Activated CD8-positive, alpha-beta T cell treated with anti-CD3 and anti-CD28 coated beads for 36 hours (primary cell): ENCODE measurements at regions not wholly inside any gene's neighbourhood (a gene's known extent, or its start where the extent isn't known, plus 50 kb on each side); places are given as distances from the start of the nearest gene placed in this dataset.

Experiments
- ATAC-seq: fragments of 200-7000 bp; cut with Tn5 transposase; one replicate; pipeline ENCODE4 v1.10.0; 2021; ENCODE audit warnings: mild to moderate bottlenecking, moderate library complexity
- CTCF ChIA-PET: fragments of 350-600 bp; sonication (Branson Sonifier 250); formaldehyde crosslinking; loops from one replicate; lab custom pipeline; 2021; ENCODE audit warnings: antibody characterized with exemption; lab: Charles Lee
- POLR2A ChIA-PET: fragments of 350-600 bp; sonication (Branson Sonifier 250); formaldehyde crosslinking; loops from one replicate; lab custom pipeline; 2021; ENCODE audit warnings: antibody characterized with exemption; lab: Charles Lee
- DNase-seq: peaks from one replicate; pipeline ENCODE4 v3.0.0-alpha.2; 2020
- H3K27ac Mint-ChIP-seq: one replicate; pipeline ENCODE4 v1.8.0; 2021; ENCODE audit warnings: mild to moderate bottlenecking, mixed read lengths
- H3K27me3 Mint-ChIP-seq: one replicate; pipeline ENCODE4 v1.8.0; 2021; ENCODE audit warnings: mixed read lengths
- H3K36me3 Mint-ChIP-seq: one replicate; pipeline ENCODE4 v1.8.0; 2021; ENCODE audit warnings: low read depth, mixed read lengths
- H3K4me1 Mint-ChIP-seq: one replicate; pipeline ENCODE4 v1.8.0; 2021; ENCODE audit warnings: low read depth, mixed read lengths
- H3K4me3 Mint-ChIP-seq: one replicate; pipeline ENCODE4 v1.8.0; 2021; ENCODE audit warnings: mild to moderate bottlenecking, moderate library complexity, mixed read lengths
- H3K9me3 Mint-ChIP-seq: one replicate; pipeline ENCODE4 v1.8.0; 2021; ENCODE audit warnings: mixed read lengths
- CTCF ChIP-seq: fragments of 200-600 bp; IDR thresholded peaks from one replicate; pipeline ENCODE4 v1.8.0; 2022; ENCODE audit warnings: antibody characterized with exemption, mild to moderate bottlenecking
- intact Hi-C: fragments of 100-400 bp; cut with micrococcal nuclease; formaldehyde crosslinking; loops from one replicate; pipeline ENCODE4 v1.10.0; 2022

DNA sequence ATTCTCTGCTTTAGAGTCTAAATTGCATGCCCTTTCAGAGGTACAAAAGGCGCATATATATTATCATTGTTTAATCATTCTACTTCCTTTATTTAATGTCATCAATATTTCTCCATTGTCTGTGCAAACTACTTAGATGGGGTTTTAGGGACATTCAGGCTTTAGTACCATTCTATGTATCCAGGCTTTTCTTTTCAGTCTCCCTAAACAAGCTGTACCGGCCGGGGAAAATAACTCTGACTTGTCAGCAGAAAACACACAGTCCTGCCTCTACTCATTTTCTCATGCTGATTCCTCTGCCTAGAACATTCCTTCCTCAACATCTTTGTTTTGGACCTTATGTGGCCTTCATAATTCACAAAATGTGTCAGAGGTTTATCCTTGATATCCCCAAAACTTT lies 392.1 kb upstream of the DAB2 start:
- CTCF ChIA-PET, result no interaction called here
- TF ChIP-seq CTCF, result no peak
- POLR2A ChIA-PET, result no interaction called here
- H3K4me1 Mint-ChIP-seq, result no peaks in the 10 kb centered on the region
- intact Hi-C loops, result no loop called here
- H3K27ac Mint-ChIP-seq, result no peak overlapping the region
- H3K27me3 Mint-ChIP-seq, result peaks cover 6% of the 10 kb centered on the region
- H3K4me3 Mint-ChIP-seq, result no peak overlapping the region
- DNase-seq (no peak), ATAC-seq (no peak)
- H3K9me3 Mint-ChIP-seq, result no peaks in the 10 kb centered on the region
- no peaks in the 10 kb centered on the region for H3K36me3 Mint-ChIP-seq

GRCh38 chr5:39816156-39816845 lies 391.5 kb upstream of the DAB2 start:
- no peak for TF ChIP-seq CTCF
- intact Hi-C loops, result no loop called here
- ChIA-PET CTCF (no interaction called here), POLR2A (no interaction called here)
- ATAC-seq (no peak), DNase-seq (no peak)
- Mint-ChIP-seq H3K4me3 (no peak overlapping the region), H3K9me3 (no peaks in the 10 kb centered on the region), H3K27me3 (peaks cover 6% of the 10 kb centered on the region), H3K4me1 (no peaks in the 10 kb centered on the region), H3K36me3 (no peaks in the 10 kb centered on the region), H3K27ac (no peak overlapping the region)

- H3K9me3 Mint-ChIP-seq, result no peaks in the 10 kb centered on the region
These were observed 390.9 kb upstream of the DAB2 start for GRCh38 chr5:39815711-39816110.

GRCh38 chr5:39811381-39811780 lies 386.6 kb upstream of the DAB2 start:
- ChIA-PET POLR2A (interaction anchor here (0.7 kb wide), 1 partner anchor 9 kb away, joined by 3 read pairs; no protein-coding TSS in a partner anchor), CTCF (interaction anchor here (1.0 kb wide), 1 partner anchor 169 kb away, joined by 3 read pairs; no protein-coding TSS in a partner anchor)
- no peaks in the 10 kb centered on the region for H3K4me1 Mint-ChIP-seq
- no peak for TF ChIP-seq CTCF
- H3K27me3 Mint-ChIP-seq, result peaks cover 8% of the 10 kb centered on the region
- no peak for ATAC-seq
- intact Hi-C loops, result no loop called here
- no peaks in the 10 kb centered on the region for H3K9me3 Mint-ChIP-seq
- H3K36me3 Mint-ChIP-seq, result no peaks in the 10 kb centered on the region
- no peak for DNase-seq
- no peak overlapping the region for H3K4me3 Mint-ChIP-seq
- H3K27ac Mint-ChIP-seq, result no peak overlapping the region

More at GRCh38 chr5:39815711-39816110, 390.9 kb upstream of the DAB2 start:
- Mint-ChIP-seq H3K4me3 (no peak overlapping the region), H3K36me3 (no peaks in the 10 kb centered on the region), H3K27ac (no peak overlapping the region), H3K27me3 (peaks cover 6% of the 10 kb centered on the region), H3K4me1 (no peaks in the 10 kb centered on the region)
- CTCF ChIA-PET, result no interaction called here
- intact Hi-C loops, result no loop called here
- POLR2A ChIA-PET, result no interaction called here
- DNase-seq, result no peak
- no peak for TF ChIP-seq CTCF
- ATAC-seq, result no peak

DNA sequence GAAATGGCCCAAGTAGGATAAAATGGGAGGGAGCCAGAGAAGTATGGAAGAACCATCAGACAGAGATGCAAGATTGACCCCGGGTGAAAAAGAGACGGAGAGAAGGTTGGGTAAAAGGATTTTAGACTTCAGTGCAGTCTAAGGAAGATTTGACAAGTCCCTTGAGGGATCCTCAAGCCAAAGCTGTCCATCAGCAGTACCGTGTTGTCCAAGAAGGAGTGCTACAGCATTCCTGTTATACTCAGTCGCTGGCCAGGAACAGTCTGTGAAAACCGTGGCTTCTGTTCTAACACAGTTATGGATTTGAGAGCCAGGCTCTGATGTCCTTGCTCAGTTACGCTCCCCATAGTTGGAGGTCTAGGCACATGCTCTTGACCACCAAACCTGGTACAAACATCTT lies 383.9 kb upstream of the DAB2 start:
- POLR2A ChIA-PET, result interaction anchor here (1.1 kb wide), 1 partner anchor 12 kb away, joined by 3 read pairs; no protein-coding TSS in a partner anchor
- Mint-ChIP-seq H3K27ac (no peak overlapping the region), H3K36me3 (no peaks in the 10 kb centered on the region)

More for the DNA sequence above, 383.9 kb upstream of the DAB2 start:
- H3K4me1 Mint-ChIP-seq, result no peaks in the 10 kb centered on the region
- ATAC-seq (no peak), DNase-seq (no peak)
- no peak for TF ChIP-seq CTCF
- intact Hi-C loops, result no loop called here
- no peaks in the 10 kb centered on the region for H3K9me3 Mint-ChIP-seq
- peaks cover 2% of the 10 kb centered on the region for H3K27me3 Mint-ChIP-seq
- H3K4me3 Mint-ChIP-seq, result no peak overlapping the region
- CTCF ChIA-PET, result interaction anchor here (1.1 kb wide), 1 partner anchor 140 kb away, joined by 3 read pairs; no protein-coding TSS in a partner anchor
